SK-N-DZ (cell line): ENCODE measurements at regions not wholly inside any gene's neighbourhood (a gene's known extent, or its start where the extent isn't known, plus 50 kb on each side); places are given as distances from the start of the nearest gene placed in this dataset.

ENCODE experiments used
- DNase-seq: peaks from one replicate; pipeline ENCODE4 v3.0.0-alpha.2; 2015; ENCODE audit warnings: low spot score

DNA sequence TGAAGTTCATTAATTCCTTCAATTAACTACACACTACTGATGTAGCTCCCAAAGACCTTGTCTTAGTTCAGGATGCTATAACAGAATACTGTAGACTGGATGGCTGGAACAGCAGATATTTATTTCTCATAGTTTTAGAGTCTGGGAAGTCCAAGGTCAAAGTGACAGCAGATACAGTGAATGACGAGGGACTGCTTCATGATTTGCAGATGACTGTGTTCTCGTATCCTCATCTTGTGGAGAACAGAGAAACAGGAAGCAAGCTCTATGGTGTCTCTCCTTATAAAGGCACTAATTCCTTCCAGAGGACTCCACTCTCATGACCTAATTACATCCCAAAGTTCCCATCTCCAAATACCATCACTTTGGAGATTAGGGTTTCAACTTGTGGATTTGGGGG, 65.6 kb upstream of the MAP1B start:
- no peak for DNase-seq

DNA sequence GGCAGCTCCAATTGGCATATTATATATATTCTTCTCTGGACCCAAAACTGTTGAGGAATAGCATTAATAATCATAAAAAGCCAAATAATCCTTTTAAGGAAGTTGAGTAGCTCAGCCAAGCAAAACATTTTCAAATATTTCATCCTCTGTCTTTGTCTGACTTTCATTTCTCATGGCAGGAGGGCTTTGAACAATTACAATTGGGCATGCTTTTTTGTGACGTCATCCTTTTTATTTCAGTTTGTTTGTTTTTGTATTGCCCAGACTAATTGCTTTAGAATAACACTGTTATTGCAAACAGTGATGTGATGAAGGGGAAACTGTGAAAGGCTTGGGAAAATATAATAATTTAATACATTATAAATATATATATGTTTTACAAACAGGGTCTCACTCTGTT, 65.2 kb upstream of the MAP1B start:
- no peak for DNase-seq

DNA sequence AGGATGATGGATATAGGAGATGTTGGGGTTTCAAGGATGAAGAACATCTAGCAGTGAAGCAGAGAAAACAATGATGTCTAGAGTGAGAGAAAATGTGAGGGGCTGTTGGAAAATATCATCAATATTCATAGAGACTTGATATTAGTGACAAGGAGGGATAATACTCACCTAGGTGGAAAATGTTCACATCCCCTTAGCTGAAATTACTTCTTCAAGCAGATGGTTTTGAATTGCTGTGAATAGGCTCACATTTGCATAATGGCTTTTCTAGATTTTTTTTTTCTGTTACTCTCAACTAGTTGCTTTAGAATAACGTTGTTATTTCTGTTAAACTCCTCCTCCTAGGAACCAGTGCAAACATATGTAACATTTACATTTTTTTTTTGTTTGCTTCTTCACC, 61.6 kb upstream of the MAP1B start:
- no peak for DNase-seq

DNA sequence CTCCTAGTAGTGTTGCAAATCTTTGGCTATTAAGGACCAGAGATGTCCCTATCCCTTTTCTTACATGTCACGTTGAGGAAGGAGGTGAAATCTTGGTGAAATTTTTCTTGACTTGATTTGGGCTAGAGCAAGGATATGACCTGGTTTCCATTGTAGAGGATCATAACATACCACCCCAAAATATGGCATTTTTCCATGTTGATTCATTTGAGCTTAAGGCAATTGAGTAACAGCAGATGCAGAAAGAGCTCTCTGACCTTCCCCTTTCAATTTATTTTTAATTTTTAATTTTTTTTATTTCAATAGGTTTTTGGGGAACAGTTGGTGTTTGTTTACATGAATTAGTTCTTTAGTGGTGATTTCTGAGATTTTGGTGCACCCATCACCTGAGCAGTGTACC, 61.2 kb upstream of the MAP1B start:
- DNase-seq, result no peak

DNA sequence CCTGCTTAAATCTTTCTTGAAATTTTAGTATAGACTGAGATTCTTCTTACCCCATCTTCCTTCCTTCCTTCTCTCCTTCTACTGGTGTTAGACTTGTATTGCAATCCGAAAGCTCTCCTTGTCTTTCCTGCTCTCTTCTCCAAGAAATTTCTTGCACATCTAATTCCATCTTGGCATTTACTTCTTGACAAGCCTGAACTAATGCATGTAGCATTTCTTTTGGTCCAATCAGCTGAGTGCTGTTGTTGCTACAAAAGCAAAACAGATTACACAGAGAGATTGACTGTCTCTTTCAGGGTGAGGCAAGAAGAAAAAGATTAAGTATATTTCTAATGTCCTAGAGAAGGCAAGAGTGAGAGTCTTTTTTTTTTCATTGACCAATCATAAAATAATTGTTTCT, 51.6 kb upstream of the MAP1B start:
- no peak for DNase-seq
